GM12892 (cell line): ENCODE measurements at regions not wholly inside any gene's neighbourhood (a gene's known extent, or its start where the extent isn't known, plus 50 kb on each side); places are given as distances from the start of the nearest gene placed in this dataset.

Experiments
- DNase-seq: peaks from one replicate; pipeline ENCODE4 v3.0.0; 2011; ENCODE audit not compliant: insufficient read length
- FAIRE-seq: peaks from 2 replicates; lab custom pipeline; 2011; peaks lifted over from hg19 to GRCh38; lab: Jason Lieb, UNC
- POLR2A ChIP-seq: IDR thresholded peaks from 2 replicates; pipeline ENCODE4 v1.6.1; 2011; ENCODE audit warnings: low read depth, low read length, control low read depth
- POLR2AphosphoS5 ChIP-seq: IDR thresholded peaks from 2 replicates; pipeline ENCODE4 v1.6.1; 2011; ENCODE audit warnings: low read depth, low read length, control low read depth
- TAF1 ChIP-seq: IDR thresholded peaks from 2 replicates; pipeline ENCODE4 v1.6.1; 2011; ENCODE audit warnings: low read depth, mild to moderate bottlenecking, control low read depth, low read length, borderline replicate concordance

DNA sequence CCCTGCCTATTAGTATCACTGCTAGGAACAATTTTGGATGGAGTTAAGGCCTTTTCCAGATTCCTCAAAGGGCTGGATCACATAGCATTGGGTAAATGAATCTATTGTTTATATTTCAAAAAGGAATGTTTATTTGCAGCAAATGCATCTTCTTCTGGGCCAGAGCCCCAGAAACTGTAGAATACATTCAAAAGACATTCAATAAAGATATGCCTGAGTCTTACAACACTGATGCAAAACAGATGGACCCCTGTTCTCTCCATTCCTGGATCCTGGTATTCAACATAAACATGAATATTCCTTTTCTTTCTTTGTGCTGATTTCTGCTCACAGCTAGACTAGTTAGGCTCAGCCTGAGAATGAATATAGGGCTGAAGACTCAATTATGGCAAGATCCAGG, 227.2 kb upstream of the KLHL29 start:
- no peak for DNase-seq
- no peak for FAIRE-seq
- no peak for TF ChIP-seq POLR2AphosphoS5
- no peak for TF ChIP-seq POLR2A
- no peak for TF ChIP-seq TAF1

DNA sequence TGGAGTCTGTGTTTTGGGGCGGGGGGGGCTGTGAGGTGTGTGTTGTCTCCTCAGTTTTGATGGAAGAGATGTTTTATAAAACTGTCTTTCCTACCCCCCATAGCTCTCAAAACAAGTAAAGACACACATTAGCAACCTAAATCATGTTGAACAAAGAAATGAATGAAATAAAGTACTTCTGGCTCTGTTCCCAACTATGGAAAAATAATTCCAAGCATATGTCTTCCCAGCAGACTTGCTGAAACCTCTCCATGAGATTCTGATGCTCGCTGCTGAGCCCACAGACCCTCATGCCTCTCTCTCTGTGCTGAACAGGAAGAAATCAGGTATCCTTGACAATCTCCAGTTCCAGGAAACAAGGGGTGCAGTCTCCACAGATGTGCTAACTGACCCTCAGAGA, 226.7 kb upstream of the KLHL29 start:
- TF ChIP-seq POLR2AphosphoS5 (no peak), TAF1 (no peak), POLR2A (no peak)
- no peak for DNase-seq
- FAIRE-seq = no peak

DNA sequence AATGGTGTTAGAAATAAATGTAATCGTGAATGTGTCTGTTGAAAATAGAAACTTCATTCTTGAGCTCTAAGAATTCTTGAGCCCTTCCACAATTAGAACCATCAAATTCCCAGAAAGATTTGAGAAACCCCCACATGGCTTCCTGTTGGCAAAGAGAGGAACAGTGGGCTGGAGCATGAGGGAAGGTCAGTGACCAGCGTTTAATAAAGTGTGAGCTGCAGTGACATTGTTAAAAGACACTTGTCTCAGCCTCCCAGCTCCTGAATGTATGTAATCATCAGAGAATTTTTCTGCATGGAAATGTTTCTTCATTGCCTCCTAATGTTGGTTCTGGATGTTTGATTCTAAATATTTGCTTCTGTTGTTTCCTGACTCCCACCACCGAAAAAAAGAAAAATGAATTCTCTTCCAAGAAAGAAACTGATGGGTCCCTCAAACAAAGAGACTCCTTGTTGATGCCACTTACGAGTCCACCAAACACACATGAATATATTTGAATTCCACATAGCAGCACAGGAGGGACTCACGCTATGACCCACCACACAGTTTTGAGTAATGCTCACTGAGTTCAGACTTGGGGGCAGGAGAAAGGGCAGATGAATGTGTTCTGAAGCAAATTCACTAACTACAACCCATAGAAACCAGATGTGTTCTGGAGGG, 225.1 kb upstream of the KLHL29 start:
- FAIRE-seq (no peak), DNase-seq (no peak)
- TF ChIP-seq POLR2A = no peak
- TF ChIP-seq POLR2AphosphoS5 = no peak
- TF ChIP-seq TAF1 = no peak

DNA sequence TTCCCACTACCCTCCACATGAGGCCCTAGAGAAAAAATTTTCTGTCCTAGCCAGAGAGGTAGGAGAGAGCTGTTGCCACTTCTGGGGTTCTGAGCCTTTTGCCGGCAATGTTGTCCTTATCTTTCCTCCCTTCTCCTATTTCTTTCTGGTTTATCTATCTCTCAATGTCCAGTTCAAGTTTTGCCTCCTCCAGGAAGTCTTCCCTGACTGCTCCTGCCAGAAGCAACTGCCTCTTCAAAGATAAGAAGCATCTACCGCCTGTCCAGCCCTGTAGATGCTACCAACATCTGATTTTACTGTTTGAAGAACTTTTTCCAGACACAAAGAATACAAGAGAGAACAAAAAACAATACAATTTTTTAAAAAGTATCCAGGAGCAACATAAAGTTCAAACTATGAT, 220.8 kb upstream of the KLHL29 start:
- no peak for FAIRE-seq
- TF ChIP-seq POLR2A (no peak), POLR2AphosphoS5 (no peak), TAF1 (no peak)

DNA sequence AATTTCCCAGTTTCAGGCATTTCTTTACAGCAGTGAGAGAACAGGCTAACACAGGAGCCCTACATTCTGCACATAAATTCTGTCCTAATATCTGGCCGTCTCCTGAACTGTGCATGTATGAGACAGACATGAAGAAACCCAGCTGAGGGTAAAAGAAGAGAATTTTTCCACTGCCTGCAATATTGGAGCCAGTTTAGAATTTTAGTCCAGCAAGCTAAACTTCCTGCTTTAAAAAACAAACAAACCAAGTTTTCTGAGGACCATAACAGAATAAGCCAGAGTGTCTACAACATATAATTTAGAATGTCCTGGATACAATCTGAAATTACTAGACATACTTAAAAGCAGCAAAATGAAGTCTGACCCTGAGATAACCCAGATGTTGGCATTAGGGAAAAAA, 215.1 kb upstream of the KLHL29 start:
- DNase-seq = no peak
- TF ChIP-seq TAF1 = no peak
- TF ChIP-seq POLR2A = no peak
- TF ChIP-seq POLR2AphosphoS5 = no peak
- FAIRE-seq = no peak

More for the DNA sequence above, 220.8 kb upstream of the KLHL29 start:
- no peak for DNase-seq

DNA sequence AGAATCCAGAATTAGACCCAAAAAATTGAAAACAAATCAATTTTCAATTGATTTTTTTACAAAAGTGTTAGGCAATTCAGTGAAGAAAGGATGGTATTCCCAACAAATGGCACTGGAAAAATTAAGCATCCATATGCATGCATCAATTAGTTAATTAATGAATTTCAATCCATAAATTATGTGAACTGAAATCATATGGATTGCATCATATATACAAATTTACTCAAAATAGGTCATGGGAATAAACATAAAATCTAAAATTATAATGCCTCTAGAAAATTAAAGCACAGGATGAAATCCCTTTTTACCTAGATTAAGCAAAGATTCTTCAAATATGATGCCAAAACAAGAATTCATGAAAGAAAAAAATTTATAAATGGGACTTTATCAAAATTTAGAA, 213.9 kb upstream of the KLHL29 start:
- no peak for FAIRE-seq
- no peak for TF ChIP-seq POLR2A
- no peak for TF ChIP-seq TAF1
- no peak for DNase-seq

DNA sequence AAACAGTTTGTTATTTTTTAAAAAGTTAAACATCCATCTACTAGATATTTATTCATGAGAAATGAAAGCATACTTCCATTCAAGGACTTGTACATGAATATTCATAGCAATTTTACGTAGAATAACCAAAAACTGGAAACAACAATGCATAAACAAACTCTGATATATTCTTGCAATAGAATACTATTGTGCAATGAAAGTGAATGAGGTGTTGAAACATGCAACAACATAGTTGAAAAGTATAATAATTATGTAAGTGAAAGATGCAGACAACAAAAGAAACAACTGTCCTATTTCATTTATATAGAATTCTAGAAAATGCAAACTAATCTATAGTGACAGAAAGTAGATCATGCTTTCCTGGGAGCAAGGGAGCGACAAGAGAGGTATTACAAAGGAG, 206.6 kb upstream of the KLHL29 start:
- TF ChIP-seq TAF1 = no peak
- DNase-seq (no peak), FAIRE-seq (no peak)

DNA sequence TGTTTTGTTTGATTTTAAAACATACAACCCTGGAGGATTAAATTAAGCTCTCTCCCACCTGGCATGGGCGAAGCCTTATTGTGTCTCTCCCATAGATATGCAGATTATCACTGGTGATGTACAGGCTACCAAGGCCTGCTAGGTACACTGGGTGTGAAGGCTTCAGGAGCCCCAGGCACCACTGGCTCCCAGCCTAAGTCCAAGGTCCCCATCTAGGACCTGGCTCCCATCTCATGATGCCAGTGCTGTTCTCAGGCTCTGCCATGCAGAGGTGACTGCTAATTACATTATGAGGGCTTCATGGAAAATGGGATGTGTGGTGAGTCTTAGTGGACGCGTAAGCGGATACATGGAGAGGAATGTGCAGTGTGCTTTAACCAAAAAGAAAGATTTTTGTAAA, 201.2 kb upstream of the KLHL29 start:
- FAIRE-seq (no peak), DNase-seq (no peak)
- no peak for TF ChIP-seq TAF1
- no peak for TF ChIP-seq POLR2AphosphoS5
- TF ChIP-seq POLR2A = no peak

DNA sequence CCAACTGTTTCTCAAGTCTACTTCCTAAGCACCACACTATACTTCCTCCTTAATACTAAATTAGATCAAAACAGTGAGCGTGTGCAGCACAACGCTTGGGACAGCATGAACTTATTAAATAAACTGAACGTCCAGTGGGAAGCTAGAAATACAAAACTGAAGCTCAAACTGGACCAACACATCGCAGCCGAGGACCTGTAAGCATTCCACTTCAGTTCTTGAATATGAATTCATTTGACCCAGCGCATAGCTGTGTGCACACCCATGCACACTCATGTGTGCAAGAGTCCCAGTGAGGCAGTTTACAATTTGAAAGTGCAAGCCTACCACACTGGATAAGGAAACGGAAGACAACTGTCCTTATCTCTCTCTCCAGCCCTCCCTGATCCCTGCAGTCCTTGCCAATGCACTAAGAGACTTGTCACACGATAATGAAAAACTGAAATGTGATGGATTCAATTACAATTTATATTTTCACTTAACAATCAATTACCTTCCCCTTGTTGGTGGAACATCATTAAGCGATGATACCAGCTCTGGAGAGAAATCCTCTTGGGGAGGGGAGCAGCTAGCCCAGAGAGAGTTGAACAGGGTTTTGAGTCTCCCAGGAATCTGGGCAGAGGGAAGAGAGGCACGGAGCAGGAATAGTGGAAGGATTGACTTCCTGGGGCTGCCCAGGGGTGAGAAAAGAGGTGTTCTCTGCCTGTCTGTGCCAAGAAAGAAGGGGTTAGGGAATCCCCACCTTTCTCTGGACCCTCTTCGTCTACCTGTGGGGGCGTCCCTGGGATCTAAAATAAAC, 186.5 kb upstream of the KLHL29 start:
- TF ChIP-seq POLR2A = no peak
- TF ChIP-seq POLR2AphosphoS5 = no peak
- TF ChIP-seq TAF1 = no peak
- FAIRE-seq = no peak
- DNase-seq = no peak

DNA sequence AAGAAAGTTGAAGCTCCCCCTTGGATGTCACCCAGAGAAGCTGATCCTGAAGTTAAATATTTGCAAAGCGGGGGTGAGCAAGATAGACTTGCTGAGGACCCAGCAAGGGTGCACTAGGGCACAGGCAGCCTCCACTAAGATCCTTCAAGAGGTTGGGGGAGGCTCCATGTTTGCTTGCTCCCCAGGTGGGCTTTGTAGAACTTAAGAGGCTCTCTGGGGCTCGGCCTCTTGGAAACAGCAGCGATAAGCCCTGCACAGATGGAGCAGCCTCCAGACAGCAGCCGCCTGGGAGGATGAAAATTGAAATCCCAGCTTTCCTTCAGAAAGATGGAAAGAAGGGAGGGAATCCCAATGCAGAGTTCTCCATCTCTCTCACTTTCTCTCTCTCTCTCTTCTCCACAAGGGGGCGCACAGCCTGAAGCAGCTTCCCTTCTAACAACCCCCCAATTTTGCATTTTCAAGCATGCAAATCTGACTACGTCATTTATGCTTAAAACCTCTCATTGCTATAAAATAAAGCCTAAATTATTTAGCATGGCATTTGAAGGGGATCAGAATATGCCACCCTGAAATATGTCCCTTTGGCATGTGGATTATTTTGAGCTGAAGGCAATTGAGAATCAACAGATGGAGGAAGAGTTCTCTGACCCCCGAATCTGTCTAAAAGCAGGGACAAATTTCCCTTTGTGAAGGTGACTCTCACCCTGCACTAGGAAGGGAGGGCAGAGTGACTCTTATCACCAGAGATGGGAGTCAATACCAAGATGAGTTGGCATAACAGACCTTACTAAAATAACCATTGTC, 185.7 kb upstream of the KLHL29 start:
- FAIRE-seq (peak; percentile 72), DNase-seq (no peak)
- TF ChIP-seq TAF1 (no peak), POLR2AphosphoS5 (no peak), POLR2A (no peak)

DNA sequence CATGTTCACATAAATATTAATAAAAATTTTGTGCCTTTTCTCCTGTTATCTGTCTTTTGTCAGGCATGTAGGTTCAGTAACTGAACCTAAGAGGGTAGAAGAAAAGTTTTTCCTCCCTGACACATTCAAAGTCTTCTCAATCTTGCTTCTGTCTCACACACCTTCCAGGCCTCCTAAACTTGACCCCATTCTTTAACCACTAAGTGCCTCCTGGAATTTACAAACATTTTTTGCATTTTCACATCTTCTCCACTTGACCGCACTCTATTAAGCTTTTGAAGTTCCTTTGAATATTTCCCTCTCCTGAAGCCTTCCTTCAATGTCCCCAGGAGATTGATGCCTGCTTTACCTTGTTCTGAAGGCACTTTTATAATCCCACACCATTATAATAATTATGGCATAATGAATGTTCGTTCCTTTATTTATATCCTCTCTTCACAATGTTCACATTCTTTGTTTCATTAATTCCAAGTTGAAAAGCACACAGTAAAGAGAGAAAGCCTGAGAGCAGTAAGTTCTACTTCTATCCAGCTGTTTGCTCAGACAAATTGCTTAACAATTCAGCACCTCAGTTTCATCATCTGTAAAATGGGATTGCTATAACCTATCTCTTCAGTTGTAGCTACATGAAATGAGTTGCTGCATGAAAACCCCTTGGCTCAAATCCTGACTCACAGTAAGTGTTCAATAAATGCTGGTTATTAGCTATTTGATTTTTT, 184.8 kb upstream of the KLHL29 start:
- no peak for DNase-seq
- TF ChIP-seq TAF1 = no peak
- no peak for TF ChIP-seq POLR2A
- TF ChIP-seq POLR2AphosphoS5 = no peak
- FAIRE-seq = no peak
